ENCODE measurements at regions not wholly inside any gene's neighbourhood (a gene's known extent, or its start where the extent isn't known, plus 50 kb on each side); places are given as distances from the start of the nearest gene placed in this dataset.
"Not testable (repeated sequence)": the region's sequence is repeated elsewhere in the genome, so short reads cannot be mapped to it uniquely, and the experiment has no call there.

DNA sequence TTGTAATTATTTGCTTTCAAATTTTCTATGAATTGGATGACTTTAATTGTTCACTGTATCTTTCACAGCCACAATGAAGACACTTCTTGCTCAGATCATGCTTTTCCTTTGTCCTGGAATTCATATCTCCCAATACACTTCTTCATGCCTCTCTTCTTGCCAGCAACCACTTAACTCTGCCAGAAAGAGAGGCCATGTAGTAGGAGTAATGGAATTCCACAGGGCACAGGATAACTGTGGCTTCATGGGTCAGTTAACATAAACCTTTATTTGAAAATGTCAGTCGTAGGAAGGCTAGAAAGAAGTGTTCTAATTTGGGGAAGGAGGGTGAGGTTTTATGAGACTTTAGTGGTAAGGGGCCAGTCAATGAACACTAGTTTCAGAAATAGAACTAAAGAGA is 190.3 kb downstream of the TMEM167A start:
- peak; percentile 49 for DNase-seq

DNA sequence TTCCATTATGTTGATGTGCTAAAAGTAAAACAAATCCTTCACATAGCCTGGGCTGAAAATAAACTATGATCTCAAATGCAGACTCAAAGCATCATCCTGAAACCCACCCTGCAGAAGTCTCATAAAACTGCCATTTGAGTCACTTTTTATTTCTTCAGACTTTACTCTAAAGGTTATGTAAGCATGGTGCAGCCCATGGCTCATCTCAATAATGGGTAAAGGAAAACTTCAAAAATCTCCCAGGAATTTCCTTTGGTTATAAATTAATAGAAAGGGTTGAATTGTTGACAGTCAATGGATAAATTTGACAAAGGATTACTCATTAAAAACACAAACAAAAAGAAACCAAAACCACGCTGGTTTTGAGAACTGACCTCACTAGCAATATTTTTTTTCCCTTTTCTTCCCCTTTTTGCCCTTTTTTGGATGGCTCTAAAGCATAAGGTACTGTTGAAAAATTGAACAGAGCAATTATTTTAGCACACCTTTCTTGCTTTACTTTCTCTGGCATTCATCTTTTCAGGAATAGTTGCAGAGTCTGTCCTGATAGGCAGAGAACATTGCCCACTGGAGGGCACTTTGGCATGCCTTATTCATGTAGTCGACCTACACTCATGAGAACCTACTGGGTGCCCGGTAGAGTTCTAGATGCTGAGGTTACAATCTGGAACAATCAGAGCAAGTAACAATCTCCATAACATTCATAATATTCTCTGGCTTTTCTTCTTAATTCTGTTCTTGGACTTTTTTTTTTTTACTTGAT is 191.4 kb downstream of the TMEM167A start:
- DNase-seq, result peak; percentile 78

DNA sequence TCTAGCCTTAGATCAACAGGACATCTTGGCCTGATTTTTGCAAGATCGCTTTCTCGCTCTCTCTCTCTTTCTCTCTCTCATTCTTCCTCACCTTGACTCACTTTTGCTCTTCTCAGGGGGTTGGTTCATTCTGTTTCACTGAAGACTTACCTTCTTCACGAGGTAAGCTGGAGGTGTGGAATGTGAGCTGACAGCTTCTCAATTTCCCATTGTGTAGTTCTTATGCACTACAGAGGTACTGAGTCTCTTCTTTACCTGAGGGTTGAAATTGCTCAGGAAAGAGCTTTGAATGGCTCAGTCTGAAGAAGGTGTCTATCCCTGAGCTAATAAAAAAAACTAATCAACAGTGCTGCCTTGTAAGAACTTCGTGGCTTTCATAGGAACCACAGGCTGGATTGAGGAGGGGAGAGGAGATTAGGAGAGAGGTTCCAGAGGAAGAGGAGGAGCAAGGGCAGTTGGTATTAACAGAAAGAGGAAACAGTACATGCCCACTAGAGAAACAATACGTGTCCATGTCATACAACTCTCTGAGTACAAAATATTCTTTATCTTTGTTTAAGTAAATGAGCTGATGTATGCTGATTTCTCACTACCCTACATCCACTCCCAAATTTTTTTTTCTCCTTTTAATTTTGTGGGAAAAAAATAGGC is 192.2 kb downstream of the TMEM167A start:
- no peak for DNase-seq

DNA sequence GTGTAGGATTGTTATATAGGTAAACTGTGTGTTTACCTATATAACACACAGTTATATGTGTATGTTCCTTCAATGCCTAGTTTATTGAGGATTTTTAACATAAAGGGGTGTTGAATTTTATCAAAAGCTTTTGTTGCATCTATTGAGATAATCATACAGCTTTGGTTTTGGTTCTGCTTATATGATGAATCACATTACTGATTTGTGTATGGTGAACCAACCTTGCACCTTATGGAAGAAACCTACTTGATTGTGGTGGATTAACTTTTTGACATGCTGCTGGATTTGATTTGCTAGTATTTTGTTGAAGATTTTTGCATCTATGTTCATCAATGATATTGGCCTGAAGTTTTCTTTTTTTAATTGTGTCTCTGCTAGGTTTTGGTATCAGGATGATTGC is 194.9 kb downstream of the TMEM167A start:
- no peak for DNase-seq

DNA sequence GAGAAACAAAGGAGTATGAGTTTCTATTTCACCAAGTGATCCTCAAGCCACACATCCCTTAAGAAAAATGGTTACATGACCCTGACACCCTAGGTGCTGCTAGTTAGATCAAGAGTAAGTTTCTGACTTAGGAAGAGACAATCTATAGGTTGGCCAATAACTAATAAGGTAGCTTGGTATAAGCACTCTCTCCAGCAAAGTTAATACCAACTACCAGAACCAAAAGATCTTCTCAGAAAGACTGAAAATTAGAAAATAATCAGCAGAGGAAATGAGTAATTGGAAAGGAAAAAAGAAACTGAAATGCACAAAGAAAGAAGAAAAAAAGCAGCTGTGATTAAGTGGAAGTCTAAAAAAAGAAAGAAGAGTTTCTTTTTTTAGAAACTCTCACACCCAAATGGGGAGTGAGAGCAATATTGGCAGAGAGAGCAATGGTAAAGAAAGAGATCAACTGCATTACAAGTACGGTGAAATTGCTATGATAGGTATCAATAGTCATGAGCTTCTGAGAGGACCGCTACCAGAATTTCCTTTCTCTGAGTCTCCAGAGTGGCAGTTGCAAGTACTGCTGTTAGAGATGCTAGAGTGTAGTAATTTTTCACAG is 195.5 kb downstream of the TMEM167A start:
- no peak for DNase-seq

DNA sequence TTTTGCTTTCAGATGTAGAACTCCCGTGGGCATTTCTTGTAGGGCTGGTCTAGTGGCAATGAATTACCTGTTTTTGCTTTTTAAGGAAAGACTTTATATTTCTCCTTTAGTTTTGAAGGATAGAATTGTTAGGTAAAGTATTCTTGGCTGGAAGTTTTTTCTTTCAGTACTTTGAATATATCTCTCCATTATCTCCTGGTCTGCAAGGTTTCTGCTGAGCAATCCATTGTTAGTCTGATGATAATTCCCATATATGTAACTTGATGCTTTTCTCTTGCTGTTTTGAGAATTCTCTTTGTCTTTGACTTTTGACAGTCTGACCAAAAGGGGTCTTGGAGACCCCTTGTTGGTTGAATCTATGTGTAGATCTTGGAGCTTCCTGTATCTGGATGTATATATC is 198.1 kb downstream of the TMEM167A start:
- DNase-seq, result no peak

DNA sequence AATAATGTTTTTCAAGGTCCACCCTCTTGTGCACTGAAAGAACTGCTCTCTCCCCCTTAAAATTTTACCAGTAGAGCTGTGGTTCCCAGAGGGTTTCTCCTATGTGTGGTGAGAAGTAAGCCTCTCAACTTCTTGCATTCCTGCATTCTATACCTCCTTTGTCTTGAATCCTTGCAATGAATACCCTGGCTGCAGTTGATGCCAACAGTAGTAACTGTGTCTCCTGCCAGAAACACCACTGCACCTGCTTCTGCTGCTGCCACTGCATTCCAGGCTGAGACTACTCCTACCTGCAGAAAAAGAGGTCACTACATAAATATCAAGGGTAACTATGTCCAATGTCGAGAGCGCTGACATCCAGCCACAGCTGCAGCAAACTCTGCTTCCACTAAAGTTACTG is 203.7 kb downstream of the TMEM167A start:
- no peak for DNase-seq

DNA sequence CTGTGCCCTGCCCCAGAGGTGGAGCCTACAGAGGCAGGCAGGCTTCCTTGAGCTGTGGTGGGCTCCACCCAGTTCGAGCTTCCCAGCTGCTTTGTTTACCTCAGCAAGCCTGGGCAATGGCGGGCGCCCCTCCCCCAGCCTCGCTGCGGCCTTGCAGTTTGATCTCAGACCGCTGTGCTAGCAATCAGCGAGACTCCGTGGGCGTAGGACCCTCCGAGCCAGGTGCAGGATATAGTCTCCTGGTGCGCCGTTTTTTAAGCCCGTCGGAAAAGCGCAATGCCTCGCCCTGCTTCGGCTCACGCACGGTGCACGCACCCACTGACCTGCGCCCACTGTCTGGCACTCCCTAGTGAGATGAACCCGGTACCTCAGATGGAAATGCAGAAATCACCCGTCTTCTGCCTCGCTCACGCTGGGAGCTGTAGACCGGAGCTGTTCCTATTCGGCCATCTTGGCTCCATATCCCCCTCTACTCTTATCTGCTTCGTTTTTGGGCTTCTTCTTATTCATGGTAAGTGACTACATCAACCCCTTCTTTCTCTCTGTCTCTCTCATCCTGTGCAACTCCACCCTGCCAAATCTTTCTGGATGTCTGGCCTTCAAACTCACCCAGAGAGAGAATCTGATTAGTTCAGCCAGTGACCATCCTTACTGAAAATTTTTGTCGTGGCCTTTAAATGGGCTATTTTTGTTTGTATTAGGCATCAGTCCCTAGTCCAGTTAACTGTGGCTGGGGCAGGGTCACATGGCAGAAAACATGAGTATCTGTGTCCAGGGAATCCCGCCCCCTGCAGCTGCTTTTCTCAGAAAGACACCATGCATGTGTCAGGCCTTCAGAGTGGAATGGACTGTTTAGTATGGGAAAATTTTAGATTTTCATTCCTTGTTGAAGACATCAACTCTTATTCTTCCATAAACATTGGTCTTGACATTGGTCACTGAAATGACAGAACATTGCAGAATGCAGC is 204.6 kb downstream of the TMEM167A start:
- DNase-seq, result not testable (repeated sequence)

DNA sequence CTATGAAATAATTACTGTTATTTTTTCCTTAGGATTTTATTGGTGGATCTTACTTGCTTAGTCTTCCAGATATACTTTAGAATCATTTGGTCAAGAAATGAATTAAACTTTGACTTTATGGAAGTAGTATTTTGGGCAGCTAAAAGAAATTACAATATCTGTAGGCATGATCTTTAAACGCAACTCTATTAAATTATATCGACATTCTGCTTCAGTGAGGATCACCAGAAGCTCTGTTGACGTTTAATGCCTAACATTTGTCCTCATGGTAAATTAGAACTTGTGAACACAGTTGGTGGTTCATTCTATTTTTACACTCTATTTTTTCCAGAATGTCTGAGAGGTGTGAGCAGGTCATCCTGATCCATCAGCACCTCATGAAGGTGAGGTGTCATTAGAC is 211.6 kb downstream of the TMEM167A start:
- no peak for DNase-seq

DNA sequence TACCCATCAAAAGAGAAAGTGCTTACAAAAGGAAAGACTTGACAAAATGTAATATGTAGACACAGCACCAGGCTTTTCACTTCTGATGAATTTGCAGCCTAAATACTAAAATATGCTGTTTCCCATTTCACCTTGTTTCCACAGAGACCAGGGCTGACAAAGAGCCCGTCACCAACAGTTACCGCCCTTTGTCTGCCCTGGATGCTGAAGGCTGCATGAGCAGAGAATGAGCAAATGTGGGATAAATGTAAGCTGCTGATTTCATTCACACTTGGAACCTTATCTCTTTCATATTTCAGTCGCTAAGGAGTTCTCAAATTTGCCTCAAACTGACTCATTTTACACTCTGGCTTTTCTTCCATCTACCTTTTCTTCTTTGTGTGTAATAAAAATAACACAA is 213.9 kb downstream of the TMEM167A start:
- no peak for DNase-seq

DNA sequence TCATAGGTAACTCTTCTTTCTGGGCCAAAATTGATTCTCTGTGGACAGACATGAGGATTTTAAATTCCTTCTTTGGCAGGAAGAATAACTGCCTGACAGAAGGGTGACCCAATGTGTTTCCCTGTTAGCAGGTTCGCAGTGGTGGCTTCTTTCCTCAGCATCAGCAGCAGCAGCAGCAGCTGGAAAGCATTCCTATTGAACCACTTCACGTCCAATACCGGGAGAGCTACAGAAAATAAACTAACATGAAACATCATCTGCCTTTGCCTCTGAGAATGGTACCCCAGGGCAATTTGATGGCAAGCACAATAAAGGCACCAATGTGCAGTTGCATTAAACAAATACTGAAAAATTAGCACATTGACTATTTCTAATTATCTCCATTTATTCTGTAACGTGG is 214.5 kb downstream of the TMEM167A start:
- DNase-seq, result no peak

DNA sequence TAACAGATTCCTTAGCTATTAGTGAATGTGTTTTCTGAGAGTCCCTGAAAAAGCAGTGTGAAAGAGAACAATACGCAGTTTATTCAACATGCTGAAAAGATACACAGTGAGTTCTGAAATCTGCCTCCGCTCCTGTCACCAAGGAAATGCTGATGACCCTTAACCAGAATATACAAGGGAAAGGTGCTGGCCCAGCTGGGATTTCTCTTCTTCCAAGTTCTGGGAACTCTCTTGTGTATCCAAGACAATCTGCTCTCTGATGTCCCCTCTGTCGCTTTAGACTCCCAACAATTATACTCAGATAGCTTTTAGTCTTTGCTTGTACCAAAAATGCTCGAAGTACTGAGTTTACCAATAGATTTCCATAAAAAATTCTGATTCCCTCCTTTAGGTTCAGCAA is 214.9 kb downstream of the TMEM167A start:
- no peak for DNase-seq

DNA sequence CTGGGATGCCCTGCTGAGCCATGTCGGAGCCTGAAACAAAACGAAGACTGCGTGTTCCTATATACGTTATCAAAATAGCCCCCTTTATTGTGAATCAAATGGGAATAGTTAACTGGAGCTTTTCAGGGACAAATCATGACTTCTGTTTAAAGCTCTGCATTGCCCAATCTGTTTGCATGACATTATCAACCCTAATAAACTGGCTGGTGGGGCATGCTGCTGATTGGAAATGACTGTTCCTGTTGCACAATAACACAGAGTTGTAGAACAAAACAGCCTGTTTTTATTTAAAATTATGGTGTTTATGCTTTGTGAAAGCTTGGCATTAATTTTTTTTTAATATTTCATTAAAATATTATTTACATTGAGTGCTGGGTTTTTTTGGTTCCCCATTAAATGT is 215.5 kb downstream of the TMEM167A start:
- no peak for DNase-seq

DNA sequence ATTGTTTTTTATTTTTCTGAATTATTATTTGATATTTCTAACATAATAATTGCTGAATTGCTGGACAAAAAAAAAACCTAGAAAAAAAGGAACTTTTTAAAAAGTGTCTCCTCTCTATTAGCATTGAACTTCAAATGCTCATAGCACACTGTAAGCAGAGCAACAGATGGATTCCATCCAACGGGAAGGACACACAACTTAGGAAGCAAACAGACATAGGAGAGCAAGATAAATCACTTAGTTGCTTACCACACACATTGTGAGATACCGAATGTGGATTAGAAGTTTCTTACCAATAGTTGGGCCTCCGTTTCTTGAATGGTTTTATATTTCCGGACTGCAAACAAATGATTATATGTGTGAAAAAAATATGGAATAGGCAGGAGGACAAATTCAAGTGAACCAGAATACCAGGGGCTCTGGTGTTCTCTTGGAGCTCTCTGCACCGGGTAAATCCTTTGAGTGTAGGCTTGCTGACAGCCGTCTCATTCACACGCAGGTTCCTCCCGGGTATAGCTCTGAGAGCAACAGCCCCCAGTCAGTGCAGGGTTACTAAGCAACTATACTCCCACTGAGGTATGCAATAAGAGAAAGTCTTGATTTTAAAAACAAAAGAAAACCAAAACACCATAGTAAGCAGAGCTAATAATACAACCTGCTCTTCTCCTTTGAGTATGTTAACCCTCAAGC is 217.6 kb downstream of the TMEM167A start:
- no peak for DNase-seq

DNA sequence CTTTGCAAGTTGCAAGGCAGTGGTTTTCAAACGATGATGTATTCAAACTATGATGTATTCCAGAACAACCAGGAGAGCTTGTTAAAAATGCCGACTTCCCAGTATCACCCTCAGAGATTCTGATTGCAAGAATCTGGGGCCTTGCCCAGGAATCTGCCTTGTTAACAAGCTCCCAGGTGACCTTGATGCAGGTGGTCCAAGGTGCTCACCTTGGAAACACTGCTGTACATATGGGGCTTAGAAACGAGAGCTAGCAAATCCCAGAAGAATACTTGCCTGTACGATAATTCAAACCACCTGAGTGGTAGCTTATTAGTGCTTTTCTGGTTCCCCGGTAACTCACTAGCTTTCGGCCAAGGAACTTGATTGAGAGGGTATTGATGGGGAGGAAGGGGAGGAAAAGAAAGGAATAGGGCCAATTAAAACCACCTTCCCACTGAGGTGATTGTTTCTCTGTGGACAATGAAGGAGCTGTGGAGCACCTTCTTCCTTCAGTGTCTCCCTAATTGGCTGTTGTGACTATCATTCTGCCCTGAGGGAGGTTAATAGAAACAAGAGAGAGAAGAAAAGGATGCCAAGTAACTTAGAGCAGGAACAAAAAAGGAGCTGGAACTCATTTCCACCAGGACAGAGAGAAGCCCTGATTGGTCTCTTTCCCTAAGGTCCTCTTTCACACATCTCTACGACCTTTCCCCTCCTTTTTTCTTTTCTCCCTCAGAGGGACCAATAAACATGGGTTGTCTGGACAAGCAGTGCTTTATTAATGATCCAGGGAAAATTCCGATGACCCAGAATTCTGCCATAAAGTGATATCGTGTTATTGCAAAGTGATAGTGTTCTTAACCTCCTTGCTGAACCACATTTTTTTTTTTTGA is 218.8 kb downstream of the TMEM167A start:
- DNase-seq, result no peak

DNA sequence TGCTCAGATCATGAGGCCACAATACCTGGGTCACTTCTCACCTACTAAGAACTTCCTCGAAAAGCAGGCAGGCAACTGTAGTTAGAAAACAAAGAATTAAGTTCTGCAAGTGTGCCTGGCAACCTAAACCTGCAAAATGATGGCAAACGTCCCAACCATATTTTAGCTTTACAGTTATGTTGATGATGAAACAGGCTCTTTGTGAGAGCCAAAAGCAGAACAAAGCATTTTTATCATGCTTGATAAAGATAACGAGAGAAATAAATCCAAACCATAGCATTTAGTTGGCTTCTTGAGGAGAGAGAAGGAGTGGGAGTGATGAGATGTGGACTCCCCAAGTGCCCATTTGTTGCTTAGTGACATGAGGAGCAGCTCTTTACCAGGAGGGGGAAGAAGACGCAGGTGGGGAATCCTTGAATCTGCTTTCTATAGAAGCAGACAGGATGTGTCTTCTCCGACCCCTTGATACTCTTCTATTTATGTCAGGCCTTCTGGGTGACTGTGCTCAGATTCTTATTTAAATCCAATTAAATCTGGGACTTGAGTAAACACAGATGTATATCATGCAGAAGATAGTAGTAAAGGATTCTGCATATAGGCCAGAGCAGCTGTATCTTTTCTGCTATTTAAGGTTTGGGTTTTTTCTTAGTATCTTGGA is 221.2 kb downstream of the TMEM167A start:
- DNase-seq, result no peak

DNA sequence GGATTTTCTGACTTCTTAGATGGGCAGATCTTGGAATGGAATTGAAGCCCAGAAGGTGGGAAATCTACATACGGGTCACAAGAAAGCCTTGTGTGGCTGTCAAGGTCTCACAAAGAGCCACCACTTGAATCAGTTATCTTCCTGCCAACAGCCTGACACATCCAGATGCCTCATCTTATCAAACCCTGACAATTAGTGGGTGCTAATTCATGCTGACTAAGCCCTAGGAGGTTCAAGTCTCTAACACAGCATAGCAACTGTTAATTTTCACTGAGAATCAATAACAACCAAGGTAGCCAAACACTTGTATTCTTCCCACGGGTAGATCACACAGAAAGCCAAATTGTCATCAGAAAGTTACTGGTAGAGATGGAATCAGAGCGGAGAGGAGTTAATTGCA is 222.2 kb downstream of the TMEM167A start:
- DNase-seq, result no peak

DNA sequence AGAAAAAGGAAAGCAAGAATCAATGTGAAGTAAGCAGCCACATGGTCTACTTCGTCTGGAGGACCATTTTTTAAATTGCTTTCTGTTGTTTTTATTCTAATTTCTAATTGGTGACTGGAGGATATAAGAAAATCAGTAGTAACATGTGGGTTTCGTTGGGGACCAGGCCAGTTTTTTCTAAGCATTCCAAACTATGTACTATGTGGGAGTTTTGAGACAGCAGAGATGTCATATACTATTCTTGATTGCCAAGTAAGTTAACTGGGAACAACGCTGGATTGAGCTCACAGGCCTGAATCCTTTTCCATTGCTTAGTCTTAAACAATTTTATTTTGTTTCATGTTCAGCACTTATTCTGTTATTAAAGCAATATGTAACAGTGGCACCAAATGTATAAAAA is 225.7 kb downstream of the TMEM167A start:
- no peak for DNase-seq

DNA sequence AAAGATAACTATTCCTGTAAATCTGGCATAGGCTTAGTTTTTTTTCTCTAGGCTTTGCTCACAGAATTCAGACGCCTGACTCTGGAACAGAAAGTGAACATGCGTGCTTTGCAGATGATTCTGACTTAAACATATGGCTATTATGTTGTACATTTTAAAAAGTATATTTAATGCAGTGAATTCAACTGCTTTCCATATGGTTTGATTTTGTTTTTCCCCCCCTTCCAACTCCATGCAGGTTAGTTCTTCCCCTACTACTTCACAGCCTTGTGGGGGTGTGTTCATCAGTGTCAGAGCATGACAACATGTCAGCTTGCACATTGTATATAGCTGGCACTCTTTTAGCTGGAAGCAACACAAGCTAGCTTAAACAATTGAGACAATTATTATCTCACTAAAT is 226.8 kb downstream of the TMEM167A start:
- no peak for DNase-seq

DNA sequence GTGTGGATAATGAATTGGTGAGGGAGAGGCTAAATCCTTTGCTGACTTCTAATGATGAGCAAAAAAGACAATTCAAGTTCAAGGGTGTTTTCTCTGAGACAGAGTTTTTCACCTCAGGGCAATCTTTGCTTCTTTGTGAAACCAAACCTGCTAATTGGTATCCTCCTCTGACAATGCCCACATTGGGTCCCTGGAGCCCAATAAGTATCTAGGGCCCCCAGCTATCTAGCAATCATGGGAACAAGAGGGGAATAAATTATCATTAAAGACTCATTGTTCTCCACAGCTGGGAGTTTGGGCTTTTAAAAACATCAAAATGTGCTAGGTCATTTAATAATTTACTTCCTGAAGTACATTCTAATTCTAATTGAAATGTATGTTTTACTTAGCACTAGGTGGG is 227.3 kb downstream of the TMEM167A start:
- no peak for DNase-seq

DNA sequence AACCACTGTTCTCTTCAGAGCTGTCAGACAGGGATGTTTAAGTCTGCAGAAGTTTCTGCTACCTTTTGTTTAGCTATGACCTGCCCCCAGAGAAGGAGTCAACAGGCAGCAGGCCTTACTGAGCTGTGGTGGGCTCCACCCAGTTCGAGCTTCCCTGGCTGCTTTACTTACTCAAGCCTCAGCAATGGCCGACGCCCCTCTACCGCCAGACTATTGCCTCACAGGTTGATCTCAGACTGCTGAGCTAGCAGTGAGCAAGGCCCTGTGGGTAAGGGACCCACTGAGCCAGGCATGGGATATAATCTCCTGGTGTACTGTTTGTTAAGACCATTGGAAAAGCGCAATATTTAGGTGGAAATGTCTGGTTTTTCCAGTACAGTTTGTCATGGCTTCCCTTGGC is 229.6 kb downstream of the TMEM167A start:
- DNase-seq, result no peak
